ENCODE measurements at regions not wholly inside any gene's neighbourhood (a gene's known extent, or its start where the extent isn't known, plus 50 kb on each side); places are given as distances from the start of the nearest gene placed in this dataset.

- no peaks in the 10 kb centered on the region for H3K9me3 ChIP-seq (ENCODE audit: severe bottlenecking)
- no peak overlapping the region for H3K27ac ChIP-seq
Measured at GRCh38 chr7:106371629-106372028, 86.8 kb upstream of the NAMPT start.

GRCh38 chr7:106370542-106370941, 85.8 kb upstream of the NAMPT start:
- peak; percentile 10 for DNase-seq
- Histone ChIP-seq H3K4me3 (ENCODE audit: low read depth, low read length) (no peak overlapping the region), H3K9me3 (ENCODE audit: severe bottlenecking) (no peaks in the 10 kb centered on the region), H3K27ac (no peak overlapping the region), H3K27me3 (ENCODE audit: insufficient read depth, low read depth, severe bottlenecking) (peaks cover 24% of the 10 kb centered on the region), H3K36me3 (no peaks in the 10 kb centered on the region)
- TF ChIP-seq, protein P1, sequence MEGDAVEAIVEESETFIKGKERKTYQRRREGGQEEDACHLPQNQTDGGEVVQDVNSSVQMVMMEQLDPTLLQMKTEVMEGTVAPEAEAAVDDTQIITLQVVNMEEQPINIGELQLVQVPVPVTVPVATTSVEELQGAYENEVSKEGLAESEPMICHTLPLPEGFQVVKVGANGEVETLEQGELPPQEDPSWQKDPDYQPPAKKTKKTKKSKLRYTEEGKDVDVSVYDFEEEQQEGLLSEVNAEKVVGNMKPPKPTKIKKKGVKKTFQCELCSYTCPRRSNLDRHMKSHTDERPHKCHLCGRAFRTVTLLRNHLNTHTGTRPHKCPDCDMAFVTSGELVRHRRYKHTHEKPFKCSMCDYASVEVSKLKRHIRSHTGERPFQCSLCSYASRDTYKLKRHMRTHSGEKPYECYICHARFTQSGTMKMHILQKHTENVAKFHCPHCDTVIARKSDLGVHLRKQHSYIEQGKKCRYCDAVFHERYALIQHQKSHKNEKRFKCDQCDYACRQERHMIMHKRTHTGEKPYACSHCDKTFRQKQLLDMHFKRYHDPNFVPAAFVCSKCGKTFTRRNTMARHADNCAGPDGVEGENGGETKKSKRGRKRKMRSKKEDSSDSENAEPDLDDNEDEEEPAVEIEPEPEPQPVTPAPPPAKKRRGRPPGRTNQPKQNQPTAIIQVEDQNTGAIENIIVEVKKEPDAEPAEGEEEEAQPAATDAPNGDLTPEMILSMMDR (IDR thresholded peaks at IDR 0.05; ENCODE audit: low read depth, low read length): no peak

More at GRCh38 chr7:106371629-106372028, 86.8 kb upstream of the NAMPT start:
- Histone ChIP-seq H3K27me3 (ENCODE audit: insufficient read depth, low read depth, severe bottlenecking) (peaks cover 24% of the 10 kb centered on the region), H3K36me3 (no peaks in the 10 kb centered on the region), H3K4me3 (ENCODE audit: low read depth, low read length) (no peak overlapping the region)
- no peak for DNase-seq
- TF ChIP-seq, protein P1 (IDR thresholded peaks at IDR 0.05; ENCODE audit: low read depth, low read length): no peak

DNA sequence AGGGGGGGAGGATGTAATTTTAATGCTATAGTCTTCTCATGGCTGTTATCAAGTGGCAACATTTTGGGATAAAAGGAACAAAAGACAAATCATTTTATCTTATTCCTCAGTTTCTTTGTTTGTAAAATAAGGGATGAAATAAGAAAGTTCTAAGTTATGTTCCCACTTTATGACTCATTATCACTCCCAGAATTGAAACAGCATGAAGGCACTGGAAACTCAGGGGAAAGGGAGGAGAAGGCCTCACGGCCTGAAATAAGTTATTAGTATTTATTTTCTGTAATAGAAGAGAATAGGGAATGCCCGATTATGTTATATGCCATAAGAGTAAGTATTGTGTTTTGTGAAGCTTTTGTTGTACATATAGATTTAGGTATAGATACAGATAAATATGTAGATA, 85.0 kb upstream of the NAMPT start:
- no peak overlapping the region for H3K27ac ChIP-seq

DNA sequence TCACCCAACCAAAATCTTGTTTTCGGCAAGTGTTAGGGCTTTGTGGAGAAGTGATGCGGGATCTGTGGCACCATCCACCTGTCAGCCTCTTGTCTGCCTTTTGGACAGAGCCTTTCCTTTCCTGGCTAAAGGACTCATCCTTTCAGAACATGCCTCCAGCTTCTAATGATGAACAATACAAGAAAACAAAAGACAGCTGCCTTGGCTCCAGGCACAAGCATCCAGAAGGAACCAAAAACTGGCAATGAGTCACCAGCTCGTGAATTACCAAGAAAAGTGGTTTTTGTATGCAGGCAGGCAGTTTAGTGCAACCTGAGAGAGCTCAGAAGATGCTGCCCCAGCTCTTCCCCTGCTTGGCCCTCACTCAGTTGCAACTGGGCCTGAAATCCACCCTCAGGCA, 84.6 kb upstream of the NAMPT start:
- Histone ChIP-seq H3K27me3 (ENCODE audit: insufficient read depth, low read depth, severe bottlenecking) (peaks cover 24% of the 10 kb centered on the region), H3K36me3 (no peaks in the 10 kb centered on the region), H3K9me3 (ENCODE audit: severe bottlenecking) (no peaks in the 10 kb centered on the region), H3K27ac (no peak overlapping the region), H3K4me3 (ENCODE audit: low read depth, low read length) (no peak overlapping the region)
- no peak for DNase-seq
- TF ChIP-seq, protein P1 (IDR thresholded peaks at IDR 0.05; ENCODE audit: low read depth, low read length): no peak

More for the DNA sequence above, 85.0 kb upstream of the NAMPT start:
- H3K9me3 ChIP-seq (ENCODE audit: severe bottlenecking): no peaks in the 10 kb centered on the region
- TF ChIP-seq, protein P1 (IDR thresholded peaks at IDR 0.05; ENCODE audit: low read depth, low read length): no peak
- H3K36me3 ChIP-seq: no peaks in the 10 kb centered on the region
- no peak for DNase-seq
- no peak overlapping the region for H3K4me3 ChIP-seq (ENCODE audit: low read depth, low read length)
- peaks cover 24% of the 10 kb centered on the region for H3K27me3 ChIP-seq (ENCODE audit: insufficient read depth, low read depth, severe bottlenecking)

- Histone ChIP-seq H3K27me3 (ENCODE audit: insufficient read depth, low read depth, severe bottlenecking) (peaks cover 24% of the 10 kb centered on the region), H3K4me3 (ENCODE audit: low read depth, low read length) (no peak overlapping the region), H3K36me3 (no peaks in the 10 kb centered on the region), H3K9me3 (ENCODE audit: severe bottlenecking) (no peaks in the 10 kb centered on the region), H3K27ac (no peak overlapping the region)
- TF ChIP-seq, protein P1 (IDR thresholded peaks at IDR 0.05; ENCODE audit: low read depth, low read length): no peak
- DNase-seq: no peak
Measured at GRCh38 chr7:106367664-106368063, 82.9 kb upstream of the NAMPT start.

DNA sequence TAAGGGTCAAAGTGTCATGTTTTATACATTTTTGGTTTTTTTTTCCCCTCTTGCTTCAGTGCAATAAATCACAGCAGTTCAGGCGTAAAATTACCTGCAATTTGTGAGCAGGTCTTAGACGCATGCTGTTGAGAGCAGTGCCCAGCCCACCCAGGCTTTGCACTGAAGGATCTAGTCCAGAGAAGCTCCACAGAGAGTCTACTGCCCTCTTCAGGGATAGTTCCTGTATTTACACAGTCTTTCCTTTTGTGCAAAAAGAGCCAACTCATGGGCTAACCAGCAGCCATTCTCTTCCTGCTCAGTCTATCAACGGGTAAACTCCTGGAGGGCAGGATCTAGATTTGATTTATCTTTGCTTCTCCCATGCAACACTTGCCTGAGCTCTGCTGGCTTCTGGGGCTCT, 82.2 kb upstream of the NAMPT start:
- peak; percentile 24 for DNase-seq
- H3K4me3 ChIP-seq (ENCODE audit: low read depth, low read length): no peak overlapping the region
- TF ChIP-seq, protein P1 (IDR thresholded peaks at IDR 0.05; ENCODE audit: low read depth, low read length): peak; percentile 66
- no peaks in the 10 kb centered on the region for H3K36me3 ChIP-seq
- H3K9me3 ChIP-seq (ENCODE audit: severe bottlenecking): no peaks in the 10 kb centered on the region
- H3K27ac ChIP-seq: no peak overlapping the region
- peaks cover 23% of the 10 kb centered on the region for H3K27me3 ChIP-seq (ENCODE audit: insufficient read depth, low read depth, severe bottlenecking)

Measured in WERI-Rb-1 (cell line).